Neural progenitor cell (in vitro differentiated cells): ENCODE measurements at regions not wholly inside any gene's neighbourhood (a gene's known extent, or its start where the extent isn't known, plus 50 kb on each side); places are given as distances from the start of the nearest gene placed in this dataset.

Experiments
- CTCF ChIP-seq: fragments of 200-600 bp; sonication (generic); IDR thresholded peaks from 2 replicates; pipeline ENCODE4 v1.5.1; 2017; ENCODE audit warnings: antibody characterized with exemption, mild to moderate bottlenecking
- EZH2 ChIP-seq: fragments of 200-600 bp; sonication (generic); IDR thresholded peaks from 2 replicates; pipeline ENCODE4 v1.6.1; 2017; ENCODE audit warnings: antibody characterized with exemption, mild to moderate bottlenecking, moderate library complexity
- EZH2phosphoT487 ChIP-seq: fragments of 200-600 bp; sonication (generic); IDR thresholded peaks from 2 replicates; pipeline ENCODE4 v1.6.1; 2017; ENCODE audit warnings: antibody characterized with exemption

GRCh38 chr2:133776936-133777573 is 208.8 kb upstream of the NCKAP5 start:
- no peak for TF ChIP-seq EZH2
- TF ChIP-seq CTCF: no peak
- no peak for TF ChIP-seq EZH2phosphoT487
